NK-92 (cell line): ENCODE measurements at regions not wholly inside any gene's neighbourhood (a gene's known extent, or its start where the extent isn't known, plus 50 kb on each side); places are given as distances from the start of the nearest gene placed in this dataset.

Source experiments
- DNase-seq: peaks from one replicate; lab custom pipeline; 2025; ENCODE audit not compliant: unreplicated experiment; lab: John Stamatoyannopoulos, UW

GRCh38 chr14:97336816-97337215 is 539.6 kb downstream of the VRK1 start:
- DNase-seq: no peak

DNA sequence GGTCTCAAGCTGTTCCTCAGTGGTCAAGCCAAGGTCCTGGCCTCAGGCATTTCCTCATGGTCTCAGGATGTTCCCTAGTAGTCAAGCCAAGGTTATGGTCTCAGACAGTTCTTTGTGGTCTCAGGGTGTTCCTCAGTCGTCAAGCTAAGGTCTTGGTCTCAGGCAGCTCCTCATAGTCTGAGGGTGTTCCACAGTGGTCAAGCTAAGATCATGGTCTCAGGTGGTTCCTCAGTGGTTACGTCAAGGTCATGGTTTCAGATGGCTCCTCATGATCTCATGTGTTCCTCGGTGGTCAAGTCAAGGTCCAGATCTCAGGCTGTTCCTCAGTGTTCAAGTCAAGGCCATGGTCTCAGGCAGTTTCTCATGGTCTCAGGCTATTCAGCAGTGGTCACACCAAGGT is 540.1 kb downstream of the VRK1 start:
- no peak for DNase-seq

DNA sequence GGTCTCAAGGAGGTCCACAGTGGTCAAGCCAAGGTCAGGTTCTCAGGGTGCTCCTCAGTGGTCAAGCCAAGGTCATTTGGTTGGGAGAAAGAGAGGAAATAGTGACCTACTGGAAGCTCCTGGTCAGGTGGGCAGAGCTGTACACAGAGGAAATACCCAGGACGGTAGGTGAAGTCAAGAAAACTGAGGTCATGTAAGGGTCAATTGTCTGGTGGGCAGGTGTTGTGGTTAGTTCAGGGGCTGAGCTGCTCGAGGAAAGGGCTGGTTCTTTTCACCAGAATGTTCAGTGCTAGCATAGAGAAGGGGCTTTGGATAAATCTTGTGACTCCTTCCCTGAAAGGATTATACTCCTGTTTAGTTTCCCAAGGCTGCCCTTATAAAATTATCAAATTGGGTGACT is 540.5 kb downstream of the VRK1 start:
- DNase-seq: no peak

GRCh38 chr14:97344666-97345065 is 547.5 kb downstream of the VRK1 start:
- DNase-seq: no peak

DNA sequence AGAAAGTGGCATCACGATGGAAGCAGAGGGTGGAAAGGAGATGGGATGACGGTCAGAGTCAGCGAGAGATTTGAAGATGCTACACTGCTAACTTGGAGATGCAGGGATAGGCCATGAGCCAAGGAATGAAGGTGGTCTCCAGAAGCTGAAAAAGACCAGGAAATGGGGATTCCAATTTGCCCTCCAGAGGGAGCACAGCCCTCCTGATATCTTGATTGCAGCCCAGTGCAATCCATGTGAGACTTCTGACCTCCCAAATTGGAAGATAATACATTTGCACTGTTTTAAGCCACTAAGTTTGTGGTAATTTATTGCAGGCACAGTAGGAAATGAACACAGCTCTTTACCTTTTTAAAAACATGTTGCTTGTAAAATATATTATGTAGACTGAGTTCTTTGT is 549.5 kb downstream of the VRK1 start:
- DNase-seq: no peak

DNA sequence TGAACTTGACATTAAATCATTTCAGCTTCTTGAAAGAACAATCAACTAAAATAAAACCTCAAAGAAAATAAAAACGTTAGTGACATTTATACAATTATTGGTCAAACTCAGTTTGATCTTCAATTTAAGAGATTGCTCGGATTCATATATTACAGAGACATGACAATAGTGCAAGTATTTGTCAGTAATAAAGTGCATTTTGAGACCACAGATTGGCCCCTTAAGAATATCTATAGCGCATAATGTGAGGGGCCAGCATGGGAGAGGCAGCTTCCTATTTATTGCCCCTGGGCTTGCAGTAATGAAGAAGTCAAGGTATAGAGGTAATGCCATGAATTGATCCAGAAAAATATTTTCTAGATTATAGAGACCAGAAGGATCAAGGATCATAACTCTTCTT is 552.3 kb downstream of the VRK1 start:
- no peak for DNase-seq

GRCh38 chr14:97349946-97350345 is 552.8 kb downstream of the VRK1 start:
- DNase-seq: no peak

- no peak for DNase-seq
Measured at GRCh38 chr14:97350415-97350814, 553.2 kb downstream of the VRK1 start.

DNA sequence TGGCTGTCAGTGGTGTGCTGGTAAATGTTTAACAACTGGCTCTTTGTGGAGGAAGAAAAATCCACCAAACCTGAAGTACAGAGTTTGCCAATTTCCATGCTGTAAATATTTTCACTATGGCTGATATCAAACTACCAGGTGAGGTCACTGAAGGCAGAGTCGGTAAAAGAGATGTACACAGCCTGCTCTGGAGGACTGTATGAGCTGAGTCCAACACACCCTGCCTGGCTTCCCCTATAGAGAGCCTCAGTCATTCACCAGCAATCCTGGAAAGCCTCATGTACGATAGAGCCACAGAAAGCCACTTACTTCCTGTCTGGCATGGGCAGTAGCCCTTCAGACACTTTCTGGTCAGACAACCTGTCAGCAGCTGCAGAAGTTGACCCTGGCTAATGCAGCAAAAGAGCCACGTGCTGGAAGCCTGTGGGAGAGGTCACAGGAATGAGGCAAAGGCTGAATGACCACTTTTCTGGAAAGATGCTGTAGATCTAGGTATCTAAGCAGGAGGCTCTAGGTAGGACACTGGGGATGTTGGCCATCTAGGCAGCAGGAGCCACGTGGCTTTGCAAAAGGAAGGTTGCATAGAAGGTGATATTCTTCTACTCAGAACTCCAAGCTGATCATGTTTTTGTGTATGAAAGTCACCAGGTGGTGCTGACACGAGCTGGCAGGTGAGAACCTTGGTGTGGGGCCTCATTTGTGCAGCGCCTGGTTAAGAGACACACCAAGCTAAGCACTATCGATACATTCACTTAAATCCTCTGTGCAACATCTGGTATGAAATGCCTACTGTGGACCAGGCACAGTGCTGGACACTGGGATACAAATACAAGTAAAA is 553.9 kb downstream of the VRK1 start:
- DNase-seq: no peak

- DNase-seq: no peak
Measured at GRCh38 chr14:97353102-97353501, 555.9 kb downstream of the VRK1 start.

- DNase-seq: no peak
Measured at GRCh38 chr14:97354119-97354722, 557.0 kb downstream of the VRK1 start.

GRCh38 chr14:97359341-97359740 is 562.2 kb downstream of the VRK1 start:
- no peak for DNase-seq

DNA sequence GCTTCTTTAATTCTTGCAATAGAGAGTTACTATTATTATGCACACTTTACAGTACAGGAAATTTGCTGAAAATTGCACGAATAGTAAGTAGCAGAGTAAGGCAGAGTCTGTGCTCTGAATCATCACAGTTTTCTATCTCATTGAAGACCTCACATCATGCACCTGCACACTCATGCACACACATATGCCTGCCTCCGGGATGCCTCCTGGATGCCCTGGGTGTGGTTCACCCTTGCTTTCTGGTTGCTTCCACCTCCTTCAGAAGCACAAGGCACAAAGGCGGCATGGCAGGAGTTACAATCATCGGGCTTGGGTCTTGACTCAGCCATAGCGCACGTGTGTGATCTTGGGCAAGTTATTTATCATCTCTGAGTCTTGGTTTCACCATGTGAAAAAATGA is 564.0 kb downstream of the VRK1 start:
- DNase-seq: no peak

DNA sequence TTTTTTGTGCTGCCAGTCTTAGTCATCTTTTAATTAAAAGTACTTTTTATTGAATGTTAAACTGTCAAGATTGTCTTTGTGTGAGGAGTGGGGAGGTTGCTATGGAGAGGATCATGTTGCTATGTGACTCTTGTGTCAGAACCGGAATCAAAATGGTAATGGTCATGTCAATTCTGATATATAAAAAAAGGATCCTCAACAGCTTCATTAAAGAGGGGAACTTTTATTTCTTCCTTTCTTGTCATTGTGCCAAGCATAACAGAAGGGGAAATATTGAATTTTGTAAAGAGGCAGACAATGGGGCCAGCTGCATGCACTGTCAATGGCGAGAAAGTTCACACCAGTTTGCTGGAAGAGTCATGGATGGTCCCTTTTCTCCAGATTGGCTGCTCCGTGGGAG is 564.8 kb downstream of the VRK1 start:
- DNase-seq: no peak

DNA sequence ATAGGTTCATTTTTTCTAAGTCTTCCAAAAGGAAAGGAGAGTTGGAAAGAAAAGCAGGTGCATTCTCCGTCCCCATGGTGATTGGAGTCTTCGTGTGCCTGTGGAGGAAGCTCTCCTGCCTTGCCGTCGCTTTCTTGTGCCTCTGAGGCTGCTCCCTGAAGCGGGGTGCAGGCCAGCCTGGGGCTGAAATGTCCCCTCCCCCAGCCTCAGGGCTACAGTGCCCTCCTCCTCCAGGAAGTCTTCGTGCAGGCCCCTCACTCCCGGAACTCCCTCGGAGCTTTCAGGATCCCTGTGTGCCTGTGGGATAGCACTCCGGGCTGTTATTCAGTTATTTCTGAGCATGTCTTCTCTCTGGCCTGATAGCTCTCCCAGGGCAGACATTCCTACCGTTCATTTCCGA is 569.2 kb downstream of the VRK1 start:
- DNase-seq: no peak

GRCh38 chr14:97367278-97367677 is 570.1 kb downstream of the VRK1 start:
- no peak for DNase-seq

DNA sequence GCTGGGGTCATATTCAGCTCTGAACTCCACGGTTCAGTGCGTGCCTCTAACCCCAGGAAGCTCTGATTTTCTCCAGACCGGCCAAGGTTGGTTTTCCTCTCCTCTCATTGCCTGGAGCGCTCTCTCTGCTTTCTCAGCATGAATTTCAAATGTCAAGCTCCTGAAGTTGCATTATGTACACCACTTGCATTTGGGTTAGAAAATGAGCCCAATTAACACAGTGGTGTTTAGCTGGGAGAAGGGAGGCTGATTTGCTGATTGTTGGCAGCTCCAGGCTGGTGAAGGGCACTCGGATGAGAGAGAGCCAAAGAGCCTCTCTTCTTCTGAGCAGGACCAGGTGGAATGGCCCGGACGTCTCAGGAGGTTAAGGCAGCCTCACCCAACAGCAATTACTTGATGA is 570.9 kb downstream of the VRK1 start:
- DNase-seq: no peak

DNA sequence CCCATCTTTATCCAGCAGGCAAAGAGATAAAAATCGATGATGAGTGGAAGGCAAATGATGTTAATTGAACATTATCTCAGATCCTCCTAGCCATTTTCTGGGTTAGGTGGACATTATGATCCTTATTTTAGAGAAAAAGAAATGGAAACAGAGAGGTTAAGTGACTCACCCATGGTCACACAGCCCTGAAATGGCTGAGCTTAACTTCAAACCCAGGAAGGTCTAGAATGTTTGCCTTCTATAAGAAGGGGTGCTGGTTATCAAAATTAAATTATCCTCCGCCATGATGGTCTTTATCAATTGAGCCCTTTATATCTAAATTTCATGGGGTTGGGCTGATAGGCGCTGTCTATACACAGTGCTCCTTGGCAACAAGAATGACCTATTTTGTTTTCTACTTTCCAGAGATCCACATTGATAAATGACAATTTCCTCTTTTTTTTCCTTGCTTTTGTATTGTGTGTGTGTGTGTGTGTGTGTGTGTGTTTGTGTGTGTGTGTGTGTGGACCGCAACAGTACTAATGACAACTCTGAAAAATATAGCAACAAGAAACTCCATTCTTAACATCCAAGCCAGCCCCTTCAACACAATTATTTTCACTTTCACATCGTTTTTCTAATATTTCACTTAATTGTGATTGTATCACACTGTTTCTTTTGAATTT is 571.9 kb downstream of the VRK1 start:
- no peak for DNase-seq

GRCh38 chr14:97369901-97370300 is 572.7 kb downstream of the VRK1 start:
- no peak for DNase-seq

DNA sequence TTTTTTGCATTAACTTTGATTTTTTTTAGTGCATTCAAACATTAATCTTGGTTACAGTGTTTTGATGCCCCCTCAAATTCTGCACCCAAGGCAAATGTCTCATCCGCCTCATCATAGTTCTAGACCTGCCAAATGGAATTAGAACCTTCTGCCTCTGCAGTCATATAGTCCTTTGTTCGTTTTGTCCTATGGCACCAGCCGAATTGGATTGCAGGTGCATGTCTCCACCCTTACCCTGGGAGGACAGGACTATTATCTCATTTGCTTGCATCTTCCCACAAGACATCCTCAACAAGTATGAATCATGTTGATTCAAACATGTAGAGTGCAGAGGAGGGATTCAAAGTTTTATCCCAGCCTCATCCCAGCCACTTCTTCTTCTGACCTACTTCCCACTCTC is 579.1 kb downstream of the VRK1 start:
- DNase-seq: no peak

GRCh38 chr14:97377550-97377949 is 580.4 kb downstream of the VRK1 start:
- no peak for DNase-seq

- DNase-seq: no peak
Measured at GRCh38 chr14:97379091-97379531, 581.9 kb downstream of the VRK1 start.
